ENCODE measurements at regions not wholly inside any gene's neighbourhood (a gene's known extent, or its start where the extent isn't known, plus 50 kb on each side); places are given as distances from the start of the nearest gene placed in this dataset.

GRCh38 chr10:53650794-53651193 lies 878.2 kb upstream of the MBL2 start:
- TF ChIP-seq CTCF (IDR thresholded peaks at IDR 0.05): no peak
- TF ChIP-seq POLR2A (IDR thresholded peaks at IDR 0.05): no peak

Measured in thyroid gland (tissue), 4 donors.